Activated CD4-positive, alpha-beta T cell treated with anti-CD3 and anti-CD28 coated beads, Interleukin-10, Interleukin-2, amounts not matched to agents 100 ng/mL and 50 ng/mL, durations not matched to agents 16 hours and 8 hours (primary cell): ENCODE measurements at regions not wholly inside any gene's neighbourhood (a gene's known extent, or its start where the extent isn't known, plus 50 kb on each side); places are given as distances from the start of the nearest gene placed in this dataset.

Experiments used
- DNase-seq: peaks from one replicate; pipeline ENCODE4 v3.0.0-alpha.2; 2020

DNA sequence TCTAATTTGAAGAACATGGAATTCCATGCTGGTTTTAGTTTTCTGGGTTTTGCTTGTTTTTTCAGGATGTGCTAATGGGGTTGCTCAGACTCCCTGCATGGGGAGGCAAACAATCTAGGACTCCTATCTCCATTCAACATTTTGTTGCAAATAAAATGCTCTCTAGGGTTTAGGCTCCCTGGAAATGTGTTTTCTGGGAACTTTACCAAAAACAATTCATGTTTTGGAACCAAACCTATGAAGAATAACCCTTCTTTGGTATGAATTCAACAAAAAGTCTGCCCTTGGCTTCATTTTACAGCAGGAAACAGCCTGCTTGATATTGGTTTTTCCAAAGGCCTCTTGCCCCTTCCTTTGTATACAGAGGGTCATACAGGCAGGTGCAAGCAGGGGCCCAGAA lies 217.7 kb downstream of the FOXA2 start:
- DNase-seq, result no peak

DNA sequence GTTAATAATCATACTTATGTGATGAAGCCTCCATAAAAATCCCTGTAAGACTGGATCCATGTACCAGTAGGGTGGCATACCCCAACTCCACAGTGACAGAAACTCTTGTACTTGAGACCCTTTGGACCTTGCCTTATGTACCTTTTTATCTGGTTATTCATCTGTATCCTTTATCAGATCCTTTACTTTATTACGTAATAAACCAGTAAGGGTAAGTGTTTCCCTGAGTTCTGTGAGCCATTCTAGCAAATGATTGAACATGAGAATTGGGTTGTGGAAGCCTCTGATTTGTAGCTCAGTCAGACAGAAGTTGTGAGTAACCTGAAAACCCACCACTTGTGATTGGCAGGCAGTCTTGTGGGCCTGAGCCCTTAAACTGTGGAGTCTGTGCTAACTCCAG lies 229.7 kb downstream of the FOXA2 start:
- DNase-seq, result no peak

DNA sequence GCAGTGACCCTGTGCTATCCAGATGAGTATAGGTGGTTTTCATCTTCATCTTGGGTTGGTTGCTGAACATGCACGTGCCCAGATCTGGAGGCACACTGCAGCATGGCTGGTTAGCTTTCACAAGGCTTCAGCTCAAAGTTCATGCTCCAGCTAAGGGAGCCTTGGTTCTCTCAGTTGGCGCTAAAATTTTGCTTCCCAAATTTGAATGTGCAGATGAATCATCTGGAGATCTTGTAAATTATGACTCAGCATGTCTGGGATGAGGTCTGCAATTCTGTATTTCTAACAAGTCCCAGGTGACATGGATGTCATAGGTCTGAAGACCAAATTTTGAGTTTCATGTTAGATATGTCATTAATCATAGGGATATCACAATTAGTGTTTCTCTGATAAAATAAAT lies 230.8 kb downstream of the FOXA2 start:
- DNase-seq, result no peak

DNA sequence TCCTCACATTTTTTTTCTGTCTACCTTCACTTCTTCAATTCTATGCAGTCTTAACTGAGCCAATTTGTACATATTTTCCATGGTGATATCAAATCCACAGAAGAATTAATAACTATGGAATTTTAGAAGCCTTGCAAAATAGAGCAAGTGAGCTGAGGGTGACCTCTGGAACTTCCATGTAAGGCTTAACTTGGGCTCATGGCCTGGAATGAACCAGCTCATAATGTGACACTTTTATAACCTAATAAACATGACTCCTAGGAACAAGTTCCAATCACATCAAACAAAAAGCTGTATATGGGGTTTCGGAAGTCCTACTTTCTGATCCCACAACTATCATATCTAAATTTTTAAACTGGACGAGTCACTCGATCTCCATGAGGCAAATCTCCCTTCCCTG lies 232.4 kb downstream of the FOXA2 start:
- no peak for DNase-seq

DNA sequence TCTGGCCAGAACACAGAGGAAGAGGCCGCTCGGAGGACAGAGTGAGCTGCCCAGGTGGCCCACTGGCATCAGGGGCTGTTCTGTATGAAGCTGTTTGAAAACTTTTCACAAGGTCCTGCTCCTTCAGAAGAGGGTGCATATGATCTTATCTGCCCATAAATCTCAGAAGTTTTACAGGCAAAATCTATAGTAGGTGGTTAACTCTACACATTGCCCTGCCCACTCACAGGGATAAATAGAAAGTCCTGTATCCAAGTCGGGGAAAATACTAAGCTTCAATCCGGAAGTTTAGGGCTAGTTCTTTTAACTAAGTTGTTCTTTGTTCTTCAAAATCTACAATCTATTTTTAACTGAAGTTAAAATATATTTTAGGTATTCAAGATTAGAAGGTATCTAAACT lies 233.7 kb downstream of the FOXA2 start:
- DNase-seq, result no peak

DNA sequence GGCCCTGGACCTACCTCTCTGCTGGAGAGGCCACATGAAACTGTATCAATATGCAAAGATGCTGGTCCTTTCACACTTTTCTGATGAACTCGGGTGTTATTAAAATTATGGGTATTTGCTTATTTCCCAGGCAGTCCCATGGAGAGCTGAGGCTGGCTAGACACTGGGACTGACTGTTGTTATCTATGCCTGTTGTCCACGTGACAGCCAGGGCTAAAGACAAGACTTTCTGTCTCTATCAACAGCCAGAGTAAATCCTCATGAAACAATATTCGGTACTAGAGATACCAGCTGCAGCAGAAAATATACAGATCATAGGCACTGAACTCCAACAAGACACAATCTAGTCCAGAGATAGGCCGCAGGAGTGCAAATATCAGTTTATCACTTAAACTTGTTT lies 236.4 kb downstream of the FOXA2 start:
- no peak for DNase-seq

DNA sequence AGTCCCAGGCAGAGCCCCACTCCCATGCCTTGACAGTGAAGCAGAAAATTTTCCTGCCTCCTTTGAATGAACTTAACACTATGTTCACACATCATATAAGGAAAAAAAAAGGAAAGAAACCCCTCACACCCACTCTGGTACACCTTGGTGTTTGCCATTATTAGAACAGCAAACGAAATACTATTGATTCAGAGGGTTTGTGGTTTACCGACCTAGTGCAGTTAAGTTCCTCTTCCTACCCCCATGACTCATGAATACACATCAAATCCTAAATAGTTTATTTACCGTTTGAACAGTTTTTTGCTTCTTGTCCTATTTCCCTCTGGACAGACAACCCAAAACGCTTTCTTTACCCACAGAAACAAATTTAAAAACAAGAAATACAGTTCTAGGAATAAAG lies 237.7 kb downstream of the FOXA2 start:
- no peak for DNase-seq

DNA sequence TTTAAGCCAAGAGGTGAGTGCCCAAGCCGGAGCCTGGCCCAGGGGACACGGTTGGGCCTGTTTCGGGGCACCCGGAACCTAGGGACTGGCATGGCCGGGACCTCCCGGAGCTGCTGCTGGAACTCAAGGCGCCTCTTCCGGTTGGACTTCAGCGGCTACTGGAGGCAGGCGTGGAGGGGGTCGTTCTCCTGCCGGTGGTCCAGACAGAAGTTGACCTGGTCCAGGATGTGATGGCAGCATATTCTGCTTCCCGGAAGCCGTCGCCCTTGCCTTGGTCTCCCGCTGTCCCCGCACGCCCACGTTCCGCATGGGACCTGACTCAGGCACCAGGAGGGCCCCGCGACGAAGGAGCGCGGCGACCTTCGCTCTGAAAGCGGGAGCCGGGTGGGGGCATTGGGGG lies 240.8 kb downstream of the FOXA2 start:
- DNase-seq, result no peak

DNA sequence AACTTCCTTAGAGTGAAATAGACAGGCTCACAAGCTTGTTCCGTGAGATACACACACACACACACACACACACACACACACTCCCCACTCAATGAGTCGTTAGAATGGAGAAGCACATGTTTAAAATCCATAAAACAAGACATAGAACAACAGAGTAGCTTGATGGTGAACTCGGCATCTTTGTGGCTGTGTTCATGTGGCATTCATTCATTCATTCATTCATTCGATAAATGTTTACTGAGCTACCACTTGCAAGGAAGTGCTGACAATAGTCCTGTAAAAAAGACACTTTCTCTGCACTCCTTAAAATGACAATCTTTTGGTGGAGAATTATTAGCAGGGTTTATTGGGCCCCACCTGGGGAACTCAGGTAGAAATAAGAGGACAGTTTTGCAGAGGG lies 242.0 kb downstream of the FOXA2 start:
- DNase-seq, result no peak

DNA sequence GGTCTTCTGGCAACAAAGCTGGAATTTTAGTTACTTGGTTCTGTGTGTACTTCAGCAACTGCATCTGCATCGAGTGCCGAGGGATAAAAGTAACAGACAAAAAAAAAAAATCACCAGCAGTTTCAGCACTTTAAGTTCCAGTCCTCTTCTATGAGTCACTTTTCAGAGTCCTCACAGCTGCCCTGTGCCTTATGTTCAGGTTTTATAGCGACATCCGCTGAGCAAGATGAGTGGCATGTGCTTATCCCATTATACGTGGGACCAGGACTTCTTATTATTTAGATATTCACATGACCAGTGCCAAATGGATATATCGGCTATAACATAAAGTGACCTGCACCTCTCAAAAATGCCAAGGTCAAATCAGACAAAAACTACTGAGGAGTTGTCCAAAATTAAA lies 242.9 kb downstream of the FOXA2 start:
- no peak for DNase-seq

DNA sequence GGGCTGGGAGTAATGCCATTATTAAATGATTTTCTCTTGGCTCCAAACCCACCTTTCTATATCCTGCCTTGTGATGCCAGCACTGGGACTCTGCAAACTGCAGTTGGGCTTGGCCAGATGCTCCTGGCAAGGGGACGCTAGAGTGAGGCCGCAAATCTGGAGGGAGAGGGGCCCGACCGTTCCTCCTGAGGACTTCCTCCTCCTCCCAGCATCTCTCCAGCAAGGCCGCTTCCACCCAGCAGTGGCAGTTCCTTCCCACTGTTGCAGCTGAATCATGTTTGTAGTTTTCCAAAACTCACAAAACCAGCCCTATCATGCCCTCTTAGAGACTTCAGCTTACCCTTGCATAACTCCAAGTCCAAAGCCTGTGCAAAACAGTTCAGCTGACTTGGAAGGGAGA lies 244.4 kb downstream of the FOXA2 start:
- DNase-seq, result no peak

DNA sequence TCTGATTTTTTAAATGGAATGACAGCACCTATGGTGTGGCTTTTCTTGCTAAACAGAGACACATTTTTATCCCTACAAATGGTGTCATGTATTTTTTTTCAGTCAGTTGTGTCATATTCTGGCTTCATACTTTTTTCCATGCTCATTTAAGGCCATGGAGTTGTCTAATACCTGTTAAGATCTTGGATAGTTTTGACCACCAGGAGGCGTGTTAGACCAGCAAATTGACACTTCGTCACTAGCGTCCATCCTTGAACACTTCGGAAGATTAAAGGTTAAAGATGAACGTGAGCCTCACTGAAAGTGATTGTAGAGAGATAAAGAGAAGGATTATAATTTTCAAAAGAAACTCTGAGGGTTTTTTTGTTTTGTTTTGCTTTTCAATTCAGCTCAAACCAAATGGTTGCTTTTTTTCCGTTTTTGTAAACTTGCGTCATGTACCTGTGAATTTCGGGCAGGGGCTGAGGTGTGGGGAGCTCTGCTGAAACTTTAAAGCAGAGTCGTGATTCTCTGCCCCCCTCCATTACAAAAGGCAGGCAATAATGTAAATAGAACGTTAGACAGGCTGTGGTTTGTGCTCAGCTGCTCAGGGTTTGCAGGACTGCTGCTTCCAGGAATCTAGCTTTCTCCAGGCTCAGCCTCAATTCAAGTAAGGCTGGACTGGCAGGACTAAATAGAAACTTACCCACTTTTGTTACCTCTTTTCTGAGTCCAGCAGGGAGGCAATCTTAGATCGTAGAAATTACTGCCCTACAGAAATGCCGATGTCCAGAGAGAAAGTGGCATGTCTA lies 245.1 kb downstream of the FOXA2 start:
- peak; percentile 56 for DNase-seq

DNA sequence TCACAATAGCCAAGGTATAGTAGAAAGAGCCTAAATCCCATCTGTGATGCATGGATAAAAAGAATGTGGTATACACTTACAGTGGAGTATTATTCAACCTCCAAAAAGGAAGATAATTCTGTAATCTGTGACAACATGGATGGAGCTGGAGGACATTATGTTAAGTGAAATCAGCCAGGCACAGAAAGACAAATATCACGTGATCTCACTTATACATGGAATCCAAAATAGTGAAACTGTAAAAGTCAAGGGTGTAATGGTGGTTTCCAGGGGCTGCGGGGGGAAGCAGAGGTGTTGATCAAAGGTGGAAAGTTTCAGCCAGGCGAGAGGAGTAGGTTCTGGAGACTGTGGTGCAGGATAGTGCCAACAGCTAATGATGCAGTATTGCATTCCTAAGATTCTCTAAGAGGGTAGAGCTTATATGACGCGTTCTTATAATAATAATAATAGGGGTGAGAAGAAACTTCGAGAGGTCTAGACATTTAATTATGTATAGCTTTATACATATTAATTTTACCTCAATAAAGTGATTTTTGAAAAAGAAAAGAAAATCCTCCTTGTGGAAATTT lies 246.1 kb downstream of the FOXA2 start:
- DNase-seq, result no peak

DNA sequence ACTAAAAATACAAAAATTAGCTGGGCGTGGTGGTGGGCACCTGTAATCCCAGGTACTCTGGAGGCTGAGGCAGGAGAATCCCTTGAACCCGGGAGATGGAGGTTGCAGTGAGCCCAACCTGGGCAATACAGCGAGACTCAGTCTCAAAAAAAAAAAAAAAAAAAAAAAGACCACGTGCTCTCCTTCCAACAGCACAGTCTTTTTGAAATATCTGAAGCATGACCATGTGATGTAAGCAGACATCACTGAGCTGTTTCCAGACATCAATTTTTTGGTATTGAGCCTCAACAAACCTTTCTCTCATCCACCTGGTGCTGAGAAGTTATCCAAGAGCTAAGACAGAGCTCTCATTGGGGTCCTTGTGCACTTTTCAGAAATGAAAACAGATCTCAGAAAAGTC lies 249.2 kb downstream of the FOXA2 start:
- no peak for DNase-seq

DNA sequence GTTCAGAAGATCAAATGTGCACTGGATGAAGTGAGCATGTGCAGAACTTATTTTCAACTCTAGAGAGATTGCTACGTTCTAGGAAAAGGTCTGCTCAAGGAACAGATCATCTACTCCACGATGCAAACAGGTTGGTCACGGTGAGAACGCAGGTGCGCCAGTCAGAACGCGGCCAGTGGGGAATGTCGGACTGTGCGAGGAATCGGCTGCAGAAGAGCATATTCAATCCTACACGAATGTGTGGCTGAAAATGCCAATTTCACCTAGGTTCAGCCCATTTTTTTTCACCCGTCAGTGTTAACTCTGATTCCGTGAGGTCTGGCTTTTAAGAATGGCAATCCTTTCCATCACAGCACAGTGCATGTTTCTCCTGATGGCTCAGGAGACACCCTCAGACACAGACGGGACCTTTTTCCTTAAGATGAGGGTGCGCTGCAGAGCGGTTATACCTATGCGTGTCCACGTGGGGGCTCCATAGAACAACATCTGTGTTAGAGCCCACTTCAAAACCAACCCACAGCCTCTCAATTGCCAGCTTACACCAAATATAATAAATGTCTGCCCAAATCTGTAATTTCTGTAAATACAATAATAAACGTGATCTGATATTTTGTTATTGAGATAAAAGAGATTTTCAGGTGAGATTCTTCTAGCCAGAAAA lies 250.4 kb downstream of the FOXA2 start:
- peak; percentile 48 for DNase-seq

DNA sequence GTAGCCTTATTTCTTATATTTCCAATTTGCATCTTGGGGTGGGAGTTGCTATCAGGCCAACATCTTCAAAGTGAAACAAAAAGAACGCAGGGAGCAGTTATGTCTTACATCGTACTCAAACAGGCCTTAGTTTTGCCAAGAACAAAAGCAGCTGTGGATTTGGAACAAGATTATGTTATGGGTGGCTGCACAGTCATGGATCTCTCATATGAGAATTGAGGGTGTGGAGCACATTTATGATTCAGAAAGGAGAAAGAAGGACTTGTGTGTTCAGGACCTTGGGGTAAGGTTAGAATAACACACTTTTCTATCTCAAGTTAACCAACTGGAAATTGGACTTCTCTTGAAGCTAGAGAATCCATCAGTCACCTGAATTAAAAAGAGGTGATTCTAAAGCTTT lies 259.9 kb downstream of the FOXA2 start:
- DNase-seq, result no peak

DNA sequence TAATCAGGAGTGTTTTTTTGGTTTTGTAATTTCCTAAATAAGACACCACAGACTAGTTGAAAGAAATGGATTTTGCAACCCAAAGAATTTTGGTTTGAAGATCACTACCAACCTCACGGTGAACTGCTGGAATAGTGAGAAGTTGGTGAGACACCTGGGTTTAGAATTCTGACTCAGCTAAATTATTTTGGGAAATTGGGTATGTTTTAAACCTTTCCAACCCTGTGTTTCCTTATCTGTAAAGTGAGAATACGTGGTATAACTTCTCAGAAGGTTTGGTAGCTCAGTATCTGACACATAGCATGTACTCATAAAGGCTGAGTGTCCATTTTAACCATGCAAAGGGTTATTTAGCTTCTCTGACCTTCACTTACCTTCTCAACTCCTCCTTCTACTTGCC lies 261.9 kb downstream of the FOXA2 start:
- DNase-seq, result no peak

DNA sequence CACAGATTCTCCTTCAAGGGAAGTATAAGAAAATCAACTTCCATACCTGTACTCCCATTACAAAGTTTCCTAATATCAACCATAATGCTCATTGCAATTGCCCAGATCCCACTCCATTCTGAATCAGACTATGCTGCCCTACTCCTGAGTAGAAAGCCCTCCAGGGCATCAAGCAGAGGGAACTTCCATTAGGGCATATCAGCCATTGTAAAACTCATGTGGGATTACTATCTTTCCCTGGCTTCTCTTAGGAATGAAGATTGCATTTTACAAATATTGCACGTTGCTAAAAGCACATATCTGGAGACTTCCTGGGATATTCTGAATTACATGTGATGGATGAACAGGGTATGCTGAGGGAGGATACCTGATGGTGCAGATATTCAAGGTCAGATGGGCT lies 263.2 kb downstream of the FOXA2 start:
- no peak for DNase-seq

DNA sequence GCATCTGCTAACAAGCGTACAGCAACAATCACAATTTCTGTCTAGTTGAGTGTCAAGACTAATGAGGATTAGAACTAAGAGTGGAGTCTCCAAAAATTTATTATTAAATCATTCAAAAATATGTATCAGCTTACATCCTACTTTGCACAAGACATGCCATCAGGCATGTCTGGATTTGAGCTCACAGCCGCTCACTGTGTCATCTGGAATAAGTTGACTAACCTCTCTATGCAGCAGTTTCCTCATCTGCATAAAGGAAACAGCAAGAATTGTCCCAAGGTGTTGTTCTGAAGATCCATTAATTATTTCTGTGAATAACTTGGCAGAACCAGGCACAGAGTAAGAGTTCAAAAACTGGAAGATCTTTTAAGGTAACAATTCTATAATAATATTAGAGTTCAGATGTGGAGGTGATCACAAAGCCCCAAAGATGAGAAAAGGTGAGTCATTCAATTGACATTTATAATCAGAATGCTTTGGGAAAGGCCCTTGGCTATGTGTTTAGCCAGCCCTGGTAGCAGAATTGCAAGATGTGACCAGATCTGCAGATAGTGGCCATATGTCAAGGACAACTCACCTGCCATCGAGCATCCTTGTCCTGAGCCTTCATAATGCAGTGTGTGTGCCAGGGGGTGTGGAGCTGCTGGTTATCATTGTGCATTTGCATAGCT lies 264.0 kb downstream of the FOXA2 start:
- DNase-seq, result no peak

DNA sequence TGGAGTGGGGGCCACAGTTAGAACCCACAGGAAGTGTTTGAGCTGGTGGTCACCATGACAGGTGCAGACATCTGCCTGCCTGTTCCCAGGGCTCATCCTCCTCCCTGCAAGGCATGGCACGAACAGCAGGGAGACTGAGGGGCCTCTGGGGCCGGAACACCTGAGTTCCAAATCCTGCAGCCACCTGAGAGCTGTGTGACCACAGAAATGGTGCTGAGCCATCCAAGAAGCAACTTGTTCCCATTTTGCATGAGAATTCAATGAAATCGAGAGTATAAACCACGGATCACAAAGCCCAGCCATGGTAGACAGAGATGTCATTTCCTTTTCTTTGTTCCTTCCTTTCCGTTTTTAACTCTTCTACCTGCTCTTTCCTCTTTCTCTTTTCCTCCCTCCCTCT lies 268.6 kb downstream of the FOXA2 start:
- no peak for DNase-seq

DNA sequence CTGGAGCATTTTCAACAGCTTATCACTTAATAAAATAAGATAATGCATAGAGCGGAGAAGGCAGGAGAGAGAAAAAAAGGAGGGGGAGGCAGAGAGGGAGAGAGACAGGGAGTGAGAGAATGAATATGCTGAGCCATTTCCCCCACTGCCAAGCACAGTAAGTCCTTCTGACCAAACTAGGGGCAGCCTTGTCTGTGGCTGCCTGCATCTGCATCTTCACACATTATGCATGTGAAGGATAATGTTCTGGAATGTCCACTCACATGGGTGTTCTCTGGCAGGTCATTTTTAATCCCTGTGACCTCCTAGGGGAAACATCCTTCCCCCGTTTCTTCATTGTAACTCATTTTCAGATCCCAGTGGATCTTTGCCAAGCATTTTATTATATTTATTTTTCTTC lies 269.3 kb downstream of the FOXA2 start:
- no peak for DNase-seq

DNA sequence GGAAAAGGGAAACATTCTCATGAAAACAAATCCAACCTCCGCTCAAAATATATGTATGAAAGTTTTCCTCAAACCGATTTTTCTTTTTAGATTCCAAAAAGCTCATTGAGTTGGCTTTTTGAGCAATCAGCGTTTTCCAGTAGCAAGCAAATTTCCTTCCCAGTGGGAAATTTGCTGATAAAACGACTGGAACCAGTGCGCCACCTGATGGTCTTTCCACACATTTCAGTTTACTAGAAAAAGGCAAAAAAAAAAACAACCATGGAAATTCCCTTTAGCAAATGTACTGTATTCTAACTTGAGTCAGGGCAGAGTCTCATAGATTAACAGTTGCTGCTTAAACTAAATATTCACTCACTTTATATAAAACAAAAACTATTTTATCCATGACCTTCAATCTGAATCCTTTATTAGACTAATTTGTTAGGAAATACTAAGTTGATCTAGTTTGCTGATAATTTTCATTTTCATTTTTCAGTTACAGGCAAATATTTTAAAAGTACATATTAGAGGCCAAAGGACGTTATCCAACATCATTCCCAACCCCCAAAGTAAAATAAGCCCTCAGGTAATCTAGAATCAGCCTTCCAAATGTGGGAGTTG lies 271.5 kb downstream of the FOXA2 start:
- no peak for DNase-seq

DNA sequence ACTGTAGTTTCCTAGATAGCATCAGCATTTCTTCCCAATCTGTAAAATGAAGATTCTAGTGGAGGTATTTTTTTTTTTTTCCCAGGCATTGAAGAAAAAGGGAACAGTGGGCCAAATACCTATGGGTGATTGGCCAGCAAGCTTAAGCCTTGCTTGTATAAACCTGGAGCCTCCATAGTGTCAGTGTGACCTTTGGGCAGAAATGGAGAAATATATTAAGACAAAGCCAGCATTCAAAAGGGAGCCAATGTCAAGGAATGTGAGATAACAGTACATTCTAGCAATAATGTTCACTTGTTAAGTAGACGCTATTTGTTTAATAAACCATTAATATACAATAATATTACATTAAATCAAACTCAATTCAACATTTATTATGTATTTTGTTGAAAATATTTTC lies 275.4 kb downstream of the FOXA2 start:
- no peak for DNase-seq

DNA sequence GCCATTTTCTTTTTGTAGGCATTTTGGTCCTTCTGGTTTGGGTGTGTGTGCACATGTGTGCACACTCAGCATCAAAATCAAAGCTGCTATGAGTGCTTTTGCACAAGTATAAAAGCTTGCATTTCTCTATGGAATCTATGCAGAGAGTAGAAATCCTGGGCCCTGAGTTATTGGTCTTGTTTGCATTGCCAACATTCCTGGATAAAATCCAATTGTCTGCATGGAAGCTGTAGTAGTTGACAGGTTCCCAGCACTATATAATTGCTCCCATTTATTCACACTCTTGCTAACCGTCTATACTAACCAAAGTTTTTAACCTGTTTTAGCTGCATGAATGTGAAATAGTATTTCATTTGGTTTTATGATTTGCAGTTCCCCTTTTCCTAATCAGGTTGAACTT lies 277.0 kb downstream of the FOXA2 start:
- DNase-seq, result no peak
